H1 (cell line): ENCODE measurements at regions not wholly inside any gene's neighbourhood (a gene's known extent, or its start where the extent isn't known, plus 50 kb on each side); places are given as distances from the start of the nearest gene placed in this dataset.

Source experiments
- CTCF ChIA-PET: fragments of 300-600 bp; sonication (Branson Sonifier 250); formaldehyde crosslinking; loops from one replicate; lab custom pipeline; 2021; ENCODE audit not compliant: partially characterized antibody; lab: Charles Lee
- POLR2A ChIA-PET: fragments of 300-600 bp; sonication (Branson Sonifier 250); formaldehyde crosslinking; loops from one replicate; lab custom pipeline; 2021; ENCODE audit warnings: inconsistent platforms; ENCODE audit not compliant: partially characterized antibody; lab: Charles Lee
- DNase-seq, 2 experiments: peaks; one replicate each; pipeline versions ENCODE4 v3.0.0 to v3.0.0-alpha.2; 2010 to 2022; ENCODE audit warnings: low spot score in 2 of 2, low read depth in 1 of 2, mixed read lengths in 1 of 2
- FAIRE-seq: peaks from 2 replicates; lab custom pipeline; 2011; peaks lifted over from hg19 to GRCh38; lab: Jason Lieb, UNC
- H2AFZ ChIP-seq: 2 replicates; pipeline ENCODE4 v1.8.1; 2012; ENCODE audit warnings: low read length, inconsistent platforms
- H2AK5ac ChIP-seq: 2 replicates; pipeline ENCODE4 v1.6.1; 2013; ENCODE audit warnings: low read depth, low read length
- H2BK120ac ChIP-seq: replicated peaks from 2 replicates; pipeline ENCODE3; 2013; ENCODE audit warnings: low read depth, low read length, inconsistent platforms
- H2BK12ac ChIP-seq: 2 replicates; pipeline ENCODE4 v1.6.1; 2013; ENCODE audit warnings: low read depth, low read length
- H2BK15ac ChIP-seq: 2 replicates; pipeline ENCODE4 v1.6.1; 2013; ENCODE audit warnings: low read length
- H2BK20ac ChIP-seq: 2 replicates; pipeline ENCODE4 v1.6.1; 2013; ENCODE audit warnings: low read length
- H2BK5ac ChIP-seq: 2 replicates; pipeline ENCODE4 v1.6.1; 2013; ENCODE audit warnings: low read depth, low read length
- H3K14ac ChIP-seq: 2 replicates; pipeline ENCODE4 v1.6.1; 2013; ENCODE audit warnings: inconsistent platforms; ENCODE audit not compliant: insufficient read length
- H3K18ac ChIP-seq: 2 replicates; pipeline ENCODE4 v1.6.1; 2013; ENCODE audit warnings: low read length; ENCODE audit errors: extremely low read depth
- H3K23ac ChIP-seq: 2 replicates; pipeline ENCODE4 v1.6.1; 2013; ENCODE audit warnings: inconsistent platforms; ENCODE audit not compliant: insufficient read length
- H3K23me2 ChIP-seq: 2 replicates; pipeline ENCODE4 v1.6.1; 2013; ENCODE audit warnings: low read depth, low read length
- H3K27ac ChIP-seq: 2 replicates; pipeline ENCODE4 v1.6.1; 2011; ENCODE audit warnings: low read depth, low read length, inconsistent platforms
- H3K27me3 ChIP-seq, 4 experiments: replicated peaks in 1 of 4; 1 replicate in 1 of 4; 2 replicates in 3 of 4; pipeline versions ENCODE4 v1.6.1 to v1.8.1; 2011 to 2013; ENCODE audit warnings: low read length in 3 of 4, mild to moderate bottlenecking in 3 of 4, inconsistent platforms in 2 of 4, mixed read lengths in 2 of 4, moderate library complexity in 1 of 4; ENCODE audit not compliant: control insufficient read depth in 3 of 4, insufficient read depth in 3 of 4; ENCODE audit errors: extremely low read depth in 1 of 4
- H3K36me3 ChIP-seq, 4 experiments: 2 replicates each; pipeline versions ENCODE4 v1.6.1 to v1.8.1; 2011 to 2013; ENCODE audit warnings: mild to moderate bottlenecking in 4 of 4, low read length in 3 of 4, moderate library complexity in 2 of 4, control low read depth in 1 of 4, inconsistent platforms in 1 of 4; ENCODE audit not compliant: insufficient read depth in 4 of 4, control insufficient read depth in 2 of 4
- H3K4ac ChIP-seq: replicated peaks from 2 replicates; pipeline ENCODE3; 2013; ENCODE audit warnings: low read length, low read depth, mixed read lengths, inconsistent platforms; ENCODE audit not compliant: insufficient read length
- H3K4me1 ChIP-seq, 4 experiments: replicated peaks in 1 of 4; 1 replicate in 1 of 4; 2 replicates in 3 of 4; pipeline versions ENCODE4 v1.6.1 to v1.8.1; 2011 to 2013; ENCODE audit warnings: low read length in 3 of 4, inconsistent platforms in 2 of 4, mixed read lengths in 1 of 4; ENCODE audit not compliant: insufficient read depth in 4 of 4, control insufficient read depth in 3 of 4
- H3K4me2 ChIP-seq, 2 experiments: 2 replicates each; pipeline versions ENCODE4 v1.6.1 to v1.8.1; 2011 to 2013; ENCODE audit warnings: low read depth in 2 of 2, low read length in 2 of 2, control low read depth in 1 of 2, inconsistent platforms in 1 of 2, mild to moderate bottlenecking in 1 of 2; ENCODE audit not compliant: insufficient read depth in 1 of 2
- H3K4me3 ChIP-seq, 4 experiments: fragments of 200-600, 300-600 bp in 1 of 4; sonication (generic), shearing (Covaris generic), sonication (Bioruptor Twin) in 1 of 4; 2 replicates each; pipeline versions ENCODE4 v1.5.1 to v1.8.1; 2011 to 2016; ENCODE audit warnings: low read length in 4 of 4, low read depth in 3 of 4, control low read depth in 2 of 4, inconsistent platforms in 2 of 4, mild to moderate bottlenecking in 2 of 4, mixed read lengths in 1 of 4, moderate library complexity in 1 of 4; ENCODE audit not compliant: insufficient read depth in 2 of 4; ENCODE audit errors: extremely low read depth in 1 of 4
- H3K56ac ChIP-seq: replicated peaks from 2 replicates; pipeline ENCODE3; 2013; ENCODE audit warnings: low read depth, mild to moderate bottlenecking, mixed read lengths, low read length, inconsistent platforms; ENCODE audit not compliant: insufficient read length
- H3K79me1 ChIP-seq: 2 replicates; pipeline ENCODE4 v1.6.1; 2013; ENCODE audit warnings: low read depth, low read length, control low read depth
- H3K79me2 ChIP-seq, 2 experiments: 2 replicates each; pipeline versions ENCODE4 v1.6.1 to v1.8.1; 2012 to 2013; ENCODE audit warnings: low read length in 2 of 2, mild to moderate bottlenecking in 2 of 2, inconsistent platforms in 1 of 2; ENCODE audit not compliant: insufficient read depth in 2 of 2, control insufficient read depth in 1 of 2
- H3K9ac ChIP-seq, 4 experiments: replicated peaks in 1 of 4; 1 replicate in 1 of 4; 2 replicates in 3 of 4; pipeline versions ENCODE4 v1.6.1 to v1.8.1; 2011 to 2013; ENCODE audit warnings: low read depth in 3 of 4, low read length in 3 of 4, control low read depth in 2 of 4, mild to moderate bottlenecking in 2 of 4, moderate library complexity in 2 of 4, inconsistent platforms in 1 of 4; ENCODE audit errors: extremely low read depth in 1 of 4
- H3K9me3 ChIP-seq, 2 experiments: 2 replicates each; pipeline versions ENCODE4 v1.6.1 to v1.8.1; 2012 to 2013; ENCODE audit warnings: mild to moderate bottlenecking in 2 of 2, moderate library complexity in 2 of 2, control low read depth in 1 of 2, inconsistent platforms in 1 of 2, low read depth in 1 of 2, low read length in 1 of 2, mixed read lengths in 1 of 2; ENCODE audit not compliant: insufficient read depth in 2 of 2
- H4K20me1 ChIP-seq, 2 experiments: replicated peaks in 1 of 2; 2 replicates each; pipeline versions ENCODE3 to v1.8.1; 2011 to 2013; ENCODE audit warnings: inconsistent platforms in 2 of 2, low read length in 2 of 2, mild to moderate bottlenecking in 1 of 2; ENCODE audit not compliant: insufficient read depth in 2 of 2, control insufficient read depth in 1 of 2
- H4K5ac ChIP-seq: 2 replicates; pipeline ENCODE4 v1.6.1; 2013; ENCODE audit warnings: low read length, low read depth, mixed read lengths, inconsistent platforms; ENCODE audit not compliant: insufficient read length
- H4K8ac ChIP-seq: 2 replicates; pipeline ENCODE4 v1.8.0; 2013; ENCODE audit warnings: mild to moderate bottlenecking, moderate library complexity, low read length, inconsistent platforms; ENCODE audit not compliant: insufficient read depth; ENCODE audit errors: extremely low read depth
- H4K91ac ChIP-seq: replicated peaks from 2 replicates; pipeline ENCODE3; 2013; ENCODE audit warnings: low read length, mixed read lengths, inconsistent platforms; ENCODE audit not compliant: insufficient read length
- EZH2 ChIP-seq: fragments of 200-600 bp; sonication (generic); IDR thresholded peaks from 2 replicates; pipeline ENCODE4 v1.7.1; 2012; ENCODE audit warnings: low read depth, mild to moderate bottlenecking, moderate library complexity, low read length, inconsistent platforms; ENCODE audit not compliant: severe bottlenecking
- MAX ChIP-seq: IDR thresholded peaks from 2 replicates; pipeline ENCODE4 v1.6.1; 2012; ENCODE audit warnings: inconsistent platforms
- PHF8 ChIP-seq: fragments of 200-600 bp; sonication (generic); conservative IDR thresholded peaks from 2 replicates; pipeline ENCODE4 v1.7.1; 2012; ENCODE audit warnings: low read depth, mild to moderate bottlenecking, inconsistent platforms, low read length, moderate library complexity
- SRF ChIP-seq: IDR thresholded peaks from 2 replicates; pipeline ENCODE4 v1.6.1; 2011; ENCODE audit warnings: mild to moderate bottlenecking, low read depth, low read length, moderate library complexity
- WGBS, 2 experiments: shearing (Covaris generic) in 1 of 2; methylation state at CpG; one replicate each; pipeline versions ENCODE4 v1.1.6 to v1.1.7; 2013 to 2015; ENCODE audit warnings: low lambda C conversion rate in 2 of 2, mixed read lengths in 2 of 2, inconsistent platforms in 1 of 2, low coverage in 1 of 2, missing lambda C conversion rate in 1 of 2; ENCODE audit not compliant: insufficient replicate concordance in 2 of 2, insufficient coverage in 1 of 2, insufficient read length in 1 of 2; ENCODE audit errors: extremely low coverage in 1 of 2, missing lambda C conversion rate in 1 of 2; 5-methylcytosine and 5-hydroxymethylcytosine counted together

DNA sequence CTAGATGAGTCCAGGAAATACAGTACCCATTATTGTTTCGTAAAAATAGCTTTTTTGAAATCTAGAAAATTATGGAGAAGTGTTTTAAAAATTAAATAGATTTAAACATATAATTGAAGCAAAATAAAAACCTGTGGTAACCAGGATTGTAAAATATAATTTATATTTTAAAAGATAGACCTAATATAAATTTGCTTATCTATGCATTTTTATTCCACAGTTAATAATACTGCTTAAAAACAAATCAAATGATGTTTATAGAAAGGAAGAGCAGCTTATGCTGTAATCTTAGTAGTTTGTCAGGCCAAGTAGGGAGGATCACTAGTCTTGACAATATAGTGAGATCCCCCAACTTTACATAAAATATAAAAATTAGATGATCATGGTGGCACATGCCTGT, 388.9 kb upstream of the CNTNAP5 start:
- 91% methylated on average over 1 of the region's 1 CpG; no CpG with 5 or more reads in 1 of the 2 experiments for WGBS, 2 experiments
- Histone ChIP-seq H2BK15ac (no peak overlapping the region), H3K18ac (no peak overlapping the region), H3K23me2 (no peaks in the 10 kb centered on the region)
- TF ChIP-seq MAX (no peak), PHF8 (no peak), EZH2 (no peak), SRF (no peak)
- TF ChIP-seq, all 59 proteins: peak for 0
- Histone ChIP-seq H3K9ac (no peak overlapping the region), H4K20me1 (no peaks in the 10 kb centered on the region), H4K91ac (no peak overlapping the region), H4K8ac (no peak overlapping the region), H4K5ac (no peak overlapping the region), H2AFZ (no peak overlapping the region), H3K4ac (no peak overlapping the region), H2BK5ac (no peak overlapping the region), H3K9me3 (no peaks in the 10 kb centered on the region), H2BK20ac (no peak overlapping the region), H2AK5ac (no peak overlapping the region), H2BK120ac (no peak overlapping the region), H3K79me2 (no peaks in the 10 kb centered on the region), H3K56ac (no peak overlapping the region), H3K79me1 (no peaks in the 10 kb centered on the region), H2BK12ac (no peak overlapping the region), H3K23ac (no peak overlapping the region), H3K27me3 (no peaks in the 10 kb centered on the region), H3K36me3 (no peaks in the 10 kb centered on the region), H3K14ac (no peak overlapping the region), H3K27ac (no peak overlapping the region), H3K4me1 (no peaks in the 10 kb centered on the region), H3K4me2 (no peak overlapping the region), H3K4me3 (no peak overlapping the region)
- ChIA-PET CTCF (no interaction called here), POLR2A (no interaction called here)
- no peak for FAIRE-seq
- DNase-seq, result no peak
